ENCODE measurements at regions not wholly inside any gene's neighbourhood (a gene's known extent, or its start where the extent isn't known, plus 50 kb on each side); places are given as distances from the start of the nearest gene placed in this dataset.

DNA sequence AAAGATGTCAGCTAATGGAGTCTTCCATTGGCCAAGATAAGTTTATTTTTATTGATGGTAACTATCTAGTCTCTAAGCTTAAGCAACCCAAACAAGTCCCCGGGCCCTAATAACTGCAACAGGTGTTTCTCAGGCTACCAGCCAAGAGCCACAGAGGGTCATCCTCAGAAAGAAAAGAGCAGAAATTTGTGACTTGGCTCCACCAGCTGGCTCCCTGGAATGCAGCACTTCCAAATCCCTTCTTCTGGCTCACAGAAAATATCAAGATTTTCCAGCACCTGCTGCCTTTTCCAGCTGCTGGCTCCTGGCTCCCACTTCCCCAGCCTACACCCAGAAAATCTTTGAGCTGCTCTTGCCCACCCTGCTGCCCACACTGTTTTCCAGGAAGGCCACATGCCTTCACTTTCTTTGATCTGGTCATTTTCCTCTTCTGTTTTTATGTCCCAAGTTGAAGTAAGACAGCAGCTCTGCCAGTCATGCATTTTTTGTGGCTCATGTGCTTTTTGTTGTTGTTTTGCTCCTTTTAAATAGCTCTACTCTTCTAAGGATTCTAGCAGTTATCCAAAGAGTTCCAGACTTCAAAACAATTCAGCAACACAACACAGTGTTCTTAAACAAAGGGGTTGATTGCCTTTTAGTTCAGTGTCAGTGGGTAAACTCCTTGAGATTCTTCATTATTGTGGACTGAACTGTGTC is 151.0 kb upstream of the SMLR1 start:
- H3K9ac ChIP-seq (ENCODE audit: low read length in 5 of 5), result no peak overlapping the region
- H3K36me3 ChIP-seq (ENCODE audit: control insufficient read depth in 5 of 5, insufficient read depth in 5 of 5, low read length in 5 of 5), result no peaks in the 10 kb centered on the region
- no peaks in the 10 kb centered on the region for H3K27me3 ChIP-seq (ENCODE audit: control insufficient read depth in 5 of 5, insufficient read depth in 4 of 5, low read length in 5 of 5)
- no peak overlapping the region for H3K27ac ChIP-seq (ENCODE audit: low read depth, low read length)
- H3K9me3 ChIP-seq (ENCODE audit: control insufficient read depth in 5 of 5, low read length in 5 of 5), result peaks cover 0 to 9% (median 5%) of the 10 kb centered on the region in 5 donors
- no peak overlapping the region for H3K4me3 ChIP-seq (ENCODE audit: low read depth in 1 of 5, low read length in 5 of 5)
- H3K4me1 ChIP-seq (ENCODE audit: control insufficient read depth in 5 of 5, insufficient read depth in 5 of 5, low read length in 5 of 5), result peaks cover 3 to 17% (median 4%) of the 10 kb centered on the region in 5 donors

DNA sequence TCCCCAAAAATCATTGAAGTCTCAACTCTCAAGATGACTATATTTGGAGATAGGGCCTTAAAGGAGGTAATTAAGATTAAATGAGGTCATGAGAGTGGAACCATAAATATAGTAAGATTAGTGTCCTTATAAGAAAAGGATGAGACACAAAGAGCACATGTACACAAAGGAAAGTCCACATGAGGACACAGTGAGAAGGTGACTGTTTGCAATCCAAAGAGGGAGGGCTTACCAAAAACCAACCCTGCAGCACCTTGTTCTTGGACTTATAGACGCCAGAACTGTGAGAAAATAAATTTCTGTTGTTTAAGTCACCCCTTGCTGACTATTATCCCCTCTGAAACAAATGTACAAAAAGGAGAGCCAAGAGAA is 150.4 kb upstream of the SMLR1 start:
- no peak overlapping the region for H3K9ac ChIP-seq (ENCODE audit: low read length in 5 of 5)
- no peak overlapping the region for H3K4me3 ChIP-seq (ENCODE audit: low read depth in 1 of 5, low read length in 5 of 5)
- no peaks in the 10 kb centered on the region for H3K27me3 ChIP-seq (ENCODE audit: control insufficient read depth in 5 of 5, insufficient read depth in 4 of 5, low read length in 5 of 5)
- H3K4me1 ChIP-seq (ENCODE audit: control insufficient read depth in 5 of 5, insufficient read depth in 5 of 5, low read length in 5 of 5), result peaks cover 3 to 12% (median 4%) of the 10 kb centered on the region in 5 donors
- no peaks in the 10 kb centered on the region for H3K36me3 ChIP-seq (ENCODE audit: control insufficient read depth in 5 of 5, insufficient read depth in 5 of 5, low read length in 5 of 5)
- H3K27ac ChIP-seq (ENCODE audit: low read depth, low read length), result no peak overlapping the region
- H3K9me3 ChIP-seq (ENCODE audit: control insufficient read depth in 5 of 5, low read length in 5 of 5), result peaks cover 0 to 9% (median 5%) of the 10 kb centered on the region in 5 donors

DNA sequence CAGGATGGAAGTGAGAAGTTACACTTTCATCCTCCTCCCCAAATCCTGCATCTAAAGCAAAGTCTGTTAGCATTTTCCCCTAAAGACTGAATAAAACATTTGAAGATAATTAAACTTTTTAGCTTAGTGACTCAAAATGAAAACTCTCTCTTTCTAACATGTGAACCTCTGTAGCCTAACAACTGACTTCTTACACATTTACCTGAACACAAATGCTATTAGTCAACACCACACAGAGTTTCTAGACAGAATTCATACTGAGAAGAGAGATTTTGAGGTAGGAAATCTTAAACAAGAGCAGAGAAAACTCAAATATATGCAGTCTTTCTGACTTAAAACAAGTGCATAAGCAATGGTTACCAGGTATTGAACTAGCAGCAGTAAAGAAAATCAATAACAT is 149.9 kb upstream of the SMLR1 start:
- H3K9ac ChIP-seq (ENCODE audit: low read length in 5 of 5), result no peak overlapping the region
- H3K9me3 ChIP-seq (ENCODE audit: control insufficient read depth in 5 of 5, low read length in 5 of 5), result peaks cover 0 to 9% (median 5%) of the 10 kb centered on the region in 5 donors
- no peaks in the 10 kb centered on the region for H3K27me3 ChIP-seq (ENCODE audit: control insufficient read depth in 5 of 5, insufficient read depth in 4 of 5, low read length in 5 of 5)

DNA sequence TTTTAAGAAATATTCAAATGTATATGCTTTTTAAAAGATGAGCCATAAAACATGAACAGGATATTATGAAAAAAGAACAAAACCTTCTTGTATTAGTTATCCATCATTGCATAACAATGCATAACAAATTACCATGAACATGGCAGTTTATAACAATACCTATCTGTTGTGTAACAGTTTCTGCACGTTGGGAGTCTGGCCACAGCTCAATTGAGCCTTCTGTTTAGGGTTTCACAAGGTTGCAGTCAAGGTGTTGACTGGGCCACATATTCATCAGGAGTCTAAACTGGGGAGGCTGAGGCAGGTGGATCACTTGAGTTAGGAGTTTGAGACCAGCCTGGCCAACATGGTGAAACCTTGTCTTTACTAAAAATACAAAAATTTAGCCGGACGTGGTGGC is 149.4 kb upstream of the SMLR1 start:
- Histone ChIP-seq H3K4me3 (ENCODE audit: low read depth in 1 of 5, low read length in 5 of 5) (no peak overlapping the region), H3K4me1 (ENCODE audit: control insufficient read depth in 5 of 5, insufficient read depth in 5 of 5, low read length in 5 of 5) (peaks cover 3 to 12% (median 4%) of the 10 kb centered on the region in 5 donors), H3K9ac (ENCODE audit: low read length in 5 of 5) (no peak overlapping the region), H3K9me3 (ENCODE audit: control insufficient read depth in 5 of 5, low read length in 5 of 5) (peaks cover 0 to 9% (median 5%) of the 10 kb centered on the region in 5 donors), H3K27ac (ENCODE audit: low read depth, low read length) (no peak overlapping the region), H3K27me3 (ENCODE audit: control insufficient read depth in 5 of 5, insufficient read depth in 4 of 5, low read length in 5 of 5) (no peaks in the 10 kb centered on the region), H3K36me3 (ENCODE audit: control insufficient read depth in 5 of 5, insufficient read depth in 5 of 5, low read length in 5 of 5) (no peaks in the 10 kb centered on the region)

More for the DNA sequence above, 149.9 kb upstream of the SMLR1 start:
- Histone ChIP-seq H3K4me3 (ENCODE audit: low read depth in 1 of 5, low read length in 5 of 5) (no peak overlapping the region), H3K36me3 (ENCODE audit: control insufficient read depth in 5 of 5, insufficient read depth in 5 of 5, low read length in 5 of 5) (no peaks in the 10 kb centered on the region), H3K27ac (ENCODE audit: low read depth, low read length) (no peak overlapping the region), H3K4me1 (ENCODE audit: control insufficient read depth in 5 of 5, insufficient read depth in 5 of 5, low read length in 5 of 5) (peaks cover 3 to 12% (median 4%) of the 10 kb centered on the region in 5 donors)

- H3K9me3 ChIP-seq (ENCODE audit: control insufficient read depth in 5 of 5, low read length in 5 of 5), result peaks cover 0 to 9% (median 5%) of the 10 kb centered on the region in 5 donors
- no peak overlapping the region for H3K4me3 ChIP-seq (ENCODE audit: low read depth in 1 of 5, low read length in 5 of 5)
- no peaks in the 10 kb centered on the region for H3K27me3 ChIP-seq (ENCODE audit: control insufficient read depth in 5 of 5, insufficient read depth in 4 of 5, low read length in 5 of 5)
- no peaks in the 10 kb centered on the region for H3K36me3 ChIP-seq (ENCODE audit: control insufficient read depth in 5 of 5, insufficient read depth in 5 of 5, low read length in 5 of 5)
- H3K9ac ChIP-seq (ENCODE audit: low read length in 5 of 5), result peak overlapping the region in 2 of 5 donors; percentile 9 to 39
- peak overlapping the region; percentile 77 for H3K27ac ChIP-seq (ENCODE audit: low read depth, low read length)
- peaks cover 3 to 12% (median 4%) of the 10 kb centered on the region in 5 donors for H3K4me1 ChIP-seq (ENCODE audit: control insufficient read depth in 5 of 5, insufficient read depth in 5 of 5, low read length in 5 of 5)
Measured at GRCh38 chr6:130679684-130680083, 147.5 kb upstream of the SMLR1 start.

DNA sequence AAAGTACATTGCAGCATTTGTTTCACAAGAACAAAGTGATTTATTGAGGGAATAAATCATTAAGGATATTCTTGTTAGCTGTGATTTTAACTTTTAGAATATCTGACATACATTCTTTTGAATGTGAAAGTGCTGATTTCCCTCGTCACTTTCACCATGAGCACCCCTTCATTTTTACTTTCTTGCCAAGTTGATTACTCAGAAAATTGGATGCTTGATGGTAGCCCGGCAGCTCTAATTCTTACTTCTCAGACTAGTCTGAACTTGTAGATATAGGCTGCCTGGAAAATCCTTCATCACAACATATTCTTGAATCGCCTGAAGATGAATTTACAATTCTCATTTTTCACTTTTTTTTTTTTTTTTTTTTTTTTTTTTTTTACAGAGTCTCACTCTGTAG is 147.1 kb upstream of the SMLR1 start:
- peak overlapping the region in 2 of 5 donors; percentile 9 to 39 for H3K9ac ChIP-seq (ENCODE audit: low read length in 5 of 5)
- no peaks in the 10 kb centered on the region for H3K36me3 ChIP-seq (ENCODE audit: control insufficient read depth in 5 of 5, insufficient read depth in 5 of 5, low read length in 5 of 5)
- no peak overlapping the region for H3K4me3 ChIP-seq (ENCODE audit: low read depth in 1 of 5, low read length in 5 of 5)
- H3K27me3 ChIP-seq (ENCODE audit: control insufficient read depth in 5 of 5, insufficient read depth in 4 of 5, low read length in 5 of 5), result no peaks in the 10 kb centered on the region
- H3K4me1 ChIP-seq (ENCODE audit: control insufficient read depth in 5 of 5, insufficient read depth in 5 of 5, low read length in 5 of 5), result peaks cover 3 to 12% (median 4%) of the 10 kb centered on the region in 5 donors
- peak overlapping the region; percentile 77 for H3K27ac ChIP-seq (ENCODE audit: low read depth, low read length)
- peaks cover 0 to 9% (median 5%) of the 10 kb centered on the region in 5 donors for H3K9me3 ChIP-seq (ENCODE audit: control insufficient read depth in 5 of 5, low read length in 5 of 5)

- peak overlapping the region in 1 of 5 donors; percentile 10 for H3K9ac ChIP-seq (ENCODE audit: low read length in 5 of 5)
- H3K27ac ChIP-seq (ENCODE audit: low read depth, low read length), result peak overlapping the region; percentile 77
- no peaks in the 10 kb centered on the region for H3K36me3 ChIP-seq (ENCODE audit: control insufficient read depth in 5 of 5, insufficient read depth in 5 of 5, low read length in 5 of 5)
Measured at GRCh38 chr6:130681028-130681427, 146.2 kb upstream of the SMLR1 start.

GRCh38 chr6:130682066-130682465 is 145.1 kb upstream of the SMLR1 start:
- H3K27ac ChIP-seq (ENCODE audit: low read depth, low read length), result no peak overlapping the region
- H3K9ac ChIP-seq (ENCODE audit: low read length in 5 of 5), result no peak overlapping the region
- no peaks in the 10 kb centered on the region for H3K36me3 ChIP-seq (ENCODE audit: control insufficient read depth in 5 of 5, insufficient read depth in 5 of 5, low read length in 5 of 5)
- H3K9me3 ChIP-seq (ENCODE audit: control insufficient read depth in 5 of 5, low read length in 5 of 5), result peaks cover 0 to 9% (median 3%) of the 10 kb centered on the region in 5 donors
- peaks cover 3 to 12% (median 4%) of the 10 kb centered on the region in 5 donors for H3K4me1 ChIP-seq (ENCODE audit: control insufficient read depth in 5 of 5, insufficient read depth in 5 of 5, low read length in 5 of 5)
- H3K4me3 ChIP-seq (ENCODE audit: low read depth in 1 of 5, low read length in 5 of 5), result no peak overlapping the region
- H3K27me3 ChIP-seq (ENCODE audit: control insufficient read depth in 5 of 5, insufficient read depth in 4 of 5, low read length in 5 of 5), result no peaks in the 10 kb centered on the region

More at GRCh38 chr6:130681028-130681427, 146.2 kb upstream of the SMLR1 start:
- Histone ChIP-seq H3K9me3 (ENCODE audit: control insufficient read depth in 5 of 5, low read length in 5 of 5) (peaks cover 0 to 9% (median 5%) of the 10 kb centered on the region in 5 donors), H3K4me3 (ENCODE audit: low read depth in 1 of 5, low read length in 5 of 5) (no peak overlapping the region), H3K4me1 (ENCODE audit: control insufficient read depth in 5 of 5, insufficient read depth in 5 of 5, low read length in 5 of 5) (peaks cover 3 to 12% (median 4%) of the 10 kb centered on the region in 5 donors), H3K27me3 (ENCODE audit: control insufficient read depth in 5 of 5, insufficient read depth in 4 of 5, low read length in 5 of 5) (no peaks in the 10 kb centered on the region)

DNA sequence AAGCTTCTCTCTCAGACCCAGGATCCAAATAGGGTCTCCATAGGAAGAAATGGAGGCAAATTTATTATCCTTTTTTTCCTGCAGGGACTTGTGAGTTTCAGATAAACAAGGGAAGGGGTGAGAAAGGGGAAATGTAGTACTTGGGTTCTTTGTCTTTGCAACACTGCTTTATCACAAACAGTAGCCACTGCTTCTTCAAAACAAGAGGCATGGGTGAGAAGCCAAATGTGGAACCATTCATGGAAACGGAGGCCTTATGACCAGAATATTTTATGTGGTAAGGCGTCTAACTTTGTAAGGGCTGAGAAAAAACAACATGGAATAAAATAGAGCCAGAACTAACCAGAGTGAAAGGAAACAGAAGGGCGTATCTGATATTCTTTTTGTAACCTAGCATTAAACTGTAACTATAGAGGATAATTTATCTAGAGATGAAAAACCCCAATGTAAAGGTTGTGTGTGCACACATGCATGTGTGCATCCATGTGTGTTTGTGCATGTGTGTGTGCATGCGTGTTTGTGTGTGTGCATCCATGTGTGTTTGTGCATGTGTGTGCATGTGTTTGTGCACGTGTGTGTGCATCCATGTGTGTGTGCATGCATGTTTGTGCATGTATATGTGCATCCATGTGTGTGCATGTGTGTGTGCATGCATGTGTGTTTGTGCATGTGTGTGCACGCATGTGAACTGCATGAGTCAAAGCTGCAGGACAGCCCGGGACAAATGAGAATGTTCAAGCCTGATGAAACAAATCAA is 143.3 kb upstream of the SMLR1 start:
- no peaks in the 10 kb centered on the region for H3K36me3 ChIP-seq (ENCODE audit: control insufficient read depth in 5 of 5, insufficient read depth in 5 of 5, low read length in 5 of 5)
- peaks cover 3 to 12% (median 4%) of the 10 kb centered on the region in 5 donors for H3K4me1 ChIP-seq (ENCODE audit: control insufficient read depth in 5 of 5, insufficient read depth in 5 of 5, low read length in 5 of 5)
- no peaks in the 10 kb centered on the region for H3K27me3 ChIP-seq (ENCODE audit: control insufficient read depth in 5 of 5, insufficient read depth in 4 of 5, low read length in 5 of 5)
- H3K4me3 ChIP-seq (ENCODE audit: low read depth in 1 of 5, low read length in 5 of 5), result no peak overlapping the region
- no peak overlapping the region for H3K27ac ChIP-seq (ENCODE audit: low read depth, low read length)
- H3K9ac ChIP-seq (ENCODE audit: low read length in 5 of 5), result no peak overlapping the region
- no peaks in the 10 kb centered on the region for H3K9me3 ChIP-seq (ENCODE audit: control insufficient read depth in 5 of 5, low read length in 5 of 5)

- Histone ChIP-seq H3K36me3 (ENCODE audit: control insufficient read depth in 5 of 5, insufficient read depth in 5 of 5, low read length in 5 of 5) (no peaks in the 10 kb centered on the region), H3K27ac (ENCODE audit: low read depth, low read length) (no peak overlapping the region), H3K9me3 (ENCODE audit: control insufficient read depth in 5 of 5, low read length in 5 of 5) (peaks cover 0 to 3% (median 0%) of the 10 kb centered on the region in 5 donors), H3K9ac (ENCODE audit: low read length in 5 of 5) (no peak overlapping the region), H3K4me3 (ENCODE audit: low read depth in 1 of 5, low read length in 5 of 5) (no peak overlapping the region), H3K4me1 (ENCODE audit: control insufficient read depth in 5 of 5, insufficient read depth in 5 of 5, low read length in 5 of 5) (no peaks in the 10 kb centered on the region), H3K27me3 (ENCODE audit: control insufficient read depth in 5 of 5, insufficient read depth in 4 of 5, low read length in 5 of 5) (peaks cover 0 to 4% (median 0%) of the 10 kb centered on the region in 5 donors)
Measured at GRCh38 chr6:130692659-130693058, 134.5 kb upstream of the SMLR1 start.

Data from subcutaneous abdominal adipose tissue (tissue), 5 donors.